ENCODE measurements at regions not wholly inside any gene's neighbourhood (a gene's known extent, or its start where the extent isn't known, plus 50 kb on each side); places are given as distances from the start of the nearest gene placed in this dataset.
"Not testable (repeated sequence)": the region's sequence is repeated elsewhere in the genome, so short reads cannot be mapped to it uniquely, and the experiment has no call there.

DNA sequence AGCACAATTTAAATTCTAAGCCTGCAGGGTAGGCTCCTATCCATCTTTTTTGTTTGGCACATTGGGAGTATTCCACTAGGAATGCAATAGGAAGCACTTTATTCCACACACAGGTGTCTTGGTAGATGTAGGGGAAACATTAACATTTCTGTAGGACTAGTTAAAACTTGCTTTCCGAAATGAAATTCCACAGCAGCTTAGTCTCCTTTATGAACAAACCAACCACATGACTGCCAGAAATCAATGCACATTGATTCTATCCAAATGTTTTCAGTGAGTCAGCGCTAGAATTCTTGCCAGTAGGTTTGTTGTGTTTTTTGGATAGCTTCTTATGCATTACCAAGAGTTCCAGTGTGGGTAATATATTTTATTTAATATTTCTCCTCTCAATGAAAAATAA, 207.9 kb upstream of the CSNK1A1L start:
- peaks cover 6% of the 10 kb centered on the region for H3K9me3 Mint-ChIP-seq
- H3K36me3 Mint-ChIP-seq (ENCODE audit: low read depth): no peaks in the 10 kb centered on the region
- H3K27me3 Mint-ChIP-seq: no peaks in the 10 kb centered on the region
- H3K4me1 Mint-ChIP-seq: no peaks in the 10 kb centered on the region
- H3K4me3 Mint-ChIP-seq: no peak overlapping the region
- DNase-seq: no peak
- no peak overlapping the region for H3K27ac Mint-ChIP-seq
- intact Hi-C loops (cut with micrococcal nuclease): no loop called here

DNA sequence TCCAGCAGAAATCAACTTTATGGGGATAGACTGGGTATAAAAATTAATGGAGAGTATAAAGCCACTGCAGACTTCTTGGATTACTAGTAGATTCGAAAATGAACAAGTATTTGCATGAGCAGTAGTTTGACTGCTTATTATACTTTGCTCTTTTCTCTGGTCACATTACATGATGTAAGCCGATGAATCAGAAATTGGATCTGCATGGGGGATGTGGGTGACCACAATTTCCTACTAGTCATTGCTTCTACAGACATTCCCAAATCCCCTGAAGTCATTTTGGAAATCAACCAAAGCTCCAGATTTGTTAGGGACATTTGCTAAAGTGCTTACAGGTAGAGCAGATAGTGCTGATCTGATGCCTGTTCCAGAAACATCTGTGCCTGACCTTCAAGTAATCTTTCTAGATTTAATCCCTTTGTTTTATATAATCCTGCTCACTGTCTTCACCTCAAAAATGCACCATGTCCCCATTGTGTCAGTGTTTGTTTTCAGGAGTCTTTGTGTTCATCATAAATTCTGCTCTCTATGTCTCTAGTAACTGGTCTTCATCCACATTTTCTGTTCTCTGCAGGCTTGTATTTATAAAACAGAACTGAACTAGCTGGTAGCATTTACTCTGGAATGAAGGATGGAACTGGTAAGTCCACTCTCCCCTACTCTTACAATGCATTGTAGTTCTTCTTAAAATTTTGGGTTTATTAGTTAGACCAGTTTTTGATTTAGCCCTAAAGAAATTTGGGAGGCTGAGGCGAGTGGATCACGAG, 201.5 kb upstream of the CSNK1A1L start:
- Mint-ChIP-seq H3K4me3 (no peak overlapping the region), H3K27me3 (no peaks in the 10 kb centered on the region), H3K4me1 (no peaks in the 10 kb centered on the region), H3K27ac (no peak overlapping the region), H3K36me3 (ENCODE audit: low read depth) (no peaks in the 10 kb centered on the region), H3K9me3 (no peaks in the 10 kb centered on the region)
- intact Hi-C loops (cut with micrococcal nuclease): no loop called here
- no peak for DNase-seq

GRCh38 chr13:37303606-37304005, 198.1 kb upstream of the CSNK1A1L start:
- H3K36me3 Mint-ChIP-seq (ENCODE audit: low read depth): no peaks in the 10 kb centered on the region
- no peak for DNase-seq
- H3K27me3 Mint-ChIP-seq: no peaks in the 10 kb centered on the region
- intact Hi-C loops (cut with micrococcal nuclease): no loop called here
- no peak overlapping the region for H3K27ac Mint-ChIP-seq
- no peak overlapping the region for H3K4me3 Mint-ChIP-seq
- H3K4me1 Mint-ChIP-seq: no peaks in the 10 kb centered on the region
- peaks cover 6% of the 10 kb centered on the region for H3K9me3 Mint-ChIP-seq

DNA sequence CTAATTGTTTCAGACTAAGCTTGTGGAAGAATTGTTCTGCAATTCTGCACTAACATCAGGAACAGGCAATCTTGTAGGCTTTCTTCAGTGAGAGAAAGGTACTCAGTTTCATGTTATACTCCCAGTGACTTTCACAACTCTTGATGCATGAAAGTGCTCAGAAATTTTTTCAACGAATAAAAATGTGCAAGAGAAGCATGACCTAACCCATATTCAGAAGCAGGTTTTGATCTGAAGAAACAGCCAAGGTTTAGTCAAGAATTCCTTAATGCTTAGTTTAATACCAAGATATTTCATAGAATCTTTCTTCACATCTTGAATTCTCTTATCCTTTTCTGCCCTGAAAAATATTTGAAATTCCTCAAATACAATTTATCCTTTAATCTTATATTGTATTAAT, 197.2 kb upstream of the CSNK1A1L start:
- intact Hi-C loops (cut with micrococcal nuclease): no loop called here
- no peaks in the 10 kb centered on the region for H3K36me3 Mint-ChIP-seq (ENCODE audit: low read depth)
- no peaks in the 10 kb centered on the region for H3K27me3 Mint-ChIP-seq
- H3K27ac Mint-ChIP-seq: no peak overlapping the region
- DNase-seq: no peak
- H3K9me3 Mint-ChIP-seq: peaks cover 7% of the 10 kb centered on the region
- H3K4me3 Mint-ChIP-seq: no peak overlapping the region
- H3K4me1 Mint-ChIP-seq: no peaks in the 10 kb centered on the region

GRCh38 chr13:37295573-37295972, 190.1 kb upstream of the CSNK1A1L start:
- Mint-ChIP-seq H3K36me3 (ENCODE audit: low read depth) (no peaks in the 10 kb centered on the region), H3K4me1 (no peaks in the 10 kb centered on the region), H3K9me3 (peaks cover 11% of the 10 kb centered on the region), H3K27me3 (no peaks in the 10 kb centered on the region), H3K27ac (no peak overlapping the region), H3K4me3 (no peak overlapping the region)
- intact Hi-C loops (cut with micrococcal nuclease): no loop called here
- no peak for DNase-seq

DNA sequence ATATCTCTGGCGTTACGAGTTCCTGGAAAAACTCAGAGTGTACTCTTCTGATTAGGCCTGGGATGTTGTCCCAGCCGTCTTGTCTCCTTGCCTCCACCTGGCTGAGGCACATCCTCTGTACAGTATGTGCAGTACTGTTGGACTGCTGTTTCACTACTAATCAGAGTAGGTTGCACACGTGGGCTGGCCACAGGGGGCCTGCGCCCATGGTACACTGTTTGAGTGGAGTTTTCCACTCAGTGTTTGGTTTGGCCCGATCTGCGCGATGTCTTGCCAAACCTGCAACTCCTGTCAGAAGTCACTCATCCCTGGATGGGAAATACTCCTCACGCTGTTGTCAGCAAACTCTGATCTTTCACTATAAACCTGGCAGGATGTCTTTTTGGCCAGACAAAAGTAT, 189.6 kb upstream of the CSNK1A1L start:
- Mint-ChIP-seq H3K4me3 (no peak overlapping the region), H3K27ac (no peak overlapping the region)
- no peak for DNase-seq

GRCh38 chr13:37294472-37294871, 189.0 kb upstream of the CSNK1A1L start:
- H3K27me3 Mint-ChIP-seq: no peaks in the 10 kb centered on the region
- H3K4me1 Mint-ChIP-seq: no peaks in the 10 kb centered on the region
- intact Hi-C loops (cut with micrococcal nuclease): no loop called here
- H3K4me3 Mint-ChIP-seq: no peak overlapping the region
- H3K27ac Mint-ChIP-seq: no peak overlapping the region
- peaks cover 11% of the 10 kb centered on the region for H3K9me3 Mint-ChIP-seq
- no peaks in the 10 kb centered on the region for H3K36me3 Mint-ChIP-seq (ENCODE audit: low read depth)
- no peak for DNase-seq

More for the DNA sequence above, 189.6 kb upstream of the CSNK1A1L start:
- H3K36me3 Mint-ChIP-seq (ENCODE audit: low read depth): no peaks in the 10 kb centered on the region
- no peaks in the 10 kb centered on the region for H3K27me3 Mint-ChIP-seq
- no peaks in the 10 kb centered on the region for H3K4me1 Mint-ChIP-seq
- intact Hi-C loops (cut with micrococcal nuclease): no loop called here
- H3K9me3 Mint-ChIP-seq: peaks cover 11% of the 10 kb centered on the region

DNA sequence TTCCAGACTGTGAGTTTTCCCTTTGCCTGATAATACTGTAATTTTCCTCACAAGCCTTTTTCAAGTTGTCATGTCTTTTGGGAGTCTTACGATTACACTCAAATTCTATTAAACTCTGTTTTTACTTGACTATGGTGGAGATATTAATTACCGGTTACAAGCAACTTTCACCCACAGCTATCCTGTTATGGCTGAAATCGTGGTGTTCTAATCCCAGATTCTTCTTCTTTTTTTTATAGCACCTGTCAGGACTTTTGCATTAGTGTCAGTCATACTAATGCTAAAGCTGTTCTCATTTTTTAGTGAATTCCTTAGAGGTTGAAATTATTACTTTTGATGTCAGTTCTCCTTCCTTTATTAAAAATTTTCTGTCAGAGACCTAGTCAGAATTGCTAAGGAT, 187.8 kb upstream of the CSNK1A1L start:
- Mint-ChIP-seq H3K4me1 (no peaks in the 10 kb centered on the region), H3K36me3 (ENCODE audit: low read depth) (no peaks in the 10 kb centered on the region), H3K27me3 (no peaks in the 10 kb centered on the region), H3K27ac (no peak overlapping the region), H3K9me3 (peaks cover 3% of the 10 kb centered on the region), H3K4me3 (no peak overlapping the region)
- DNase-seq: no peak
- intact Hi-C loops (cut with micrococcal nuclease): no loop called here

DNA sequence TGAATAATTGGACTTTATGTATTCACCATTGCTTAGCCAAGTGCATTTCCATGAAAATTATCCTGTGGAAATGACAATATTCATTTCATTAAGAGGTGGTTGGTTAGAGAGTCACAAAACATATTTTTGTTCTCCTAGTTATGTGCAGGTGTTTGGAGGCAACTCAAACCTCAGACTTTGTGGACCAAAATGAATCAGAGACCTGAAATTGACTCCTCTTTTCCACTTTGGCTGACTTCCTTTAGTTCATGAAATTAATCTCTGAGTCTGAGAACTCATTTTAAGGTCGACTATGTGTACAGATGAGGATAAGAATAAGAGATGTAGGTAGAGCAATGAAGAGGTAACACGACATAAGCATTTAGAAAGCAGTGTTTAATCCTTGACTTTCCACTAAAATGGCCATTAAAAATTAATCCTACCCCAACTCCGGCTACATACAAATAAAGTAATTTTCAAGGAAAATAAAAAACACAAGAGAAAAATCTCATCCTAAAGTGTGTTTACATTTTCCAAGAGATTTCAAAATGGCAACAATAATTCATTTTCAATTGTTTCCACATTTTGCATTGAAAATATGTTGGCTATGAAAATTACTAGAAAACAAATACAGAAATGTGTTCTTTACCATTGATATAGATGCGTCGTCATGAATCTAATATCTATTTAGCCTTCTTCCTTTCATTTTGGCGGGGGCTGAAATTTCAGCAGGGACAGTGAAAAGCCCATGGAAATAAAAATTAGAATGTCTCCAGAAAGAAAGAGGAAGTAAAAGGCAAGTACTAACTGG, 185.4 kb upstream of the CSNK1A1L start:
- Mint-ChIP-seq H3K4me3 (no peak overlapping the region), H3K27ac (no peak overlapping the region), H3K9me3 (no peaks in the 10 kb centered on the region), H3K36me3 (ENCODE audit: low read depth) (no peaks in the 10 kb centered on the region), H3K27me3 (no peaks in the 10 kb centered on the region), H3K4me1 (no peaks in the 10 kb centered on the region)
- intact Hi-C loops (cut with micrococcal nuclease): no loop called here
- DNase-seq: no peak

DNA sequence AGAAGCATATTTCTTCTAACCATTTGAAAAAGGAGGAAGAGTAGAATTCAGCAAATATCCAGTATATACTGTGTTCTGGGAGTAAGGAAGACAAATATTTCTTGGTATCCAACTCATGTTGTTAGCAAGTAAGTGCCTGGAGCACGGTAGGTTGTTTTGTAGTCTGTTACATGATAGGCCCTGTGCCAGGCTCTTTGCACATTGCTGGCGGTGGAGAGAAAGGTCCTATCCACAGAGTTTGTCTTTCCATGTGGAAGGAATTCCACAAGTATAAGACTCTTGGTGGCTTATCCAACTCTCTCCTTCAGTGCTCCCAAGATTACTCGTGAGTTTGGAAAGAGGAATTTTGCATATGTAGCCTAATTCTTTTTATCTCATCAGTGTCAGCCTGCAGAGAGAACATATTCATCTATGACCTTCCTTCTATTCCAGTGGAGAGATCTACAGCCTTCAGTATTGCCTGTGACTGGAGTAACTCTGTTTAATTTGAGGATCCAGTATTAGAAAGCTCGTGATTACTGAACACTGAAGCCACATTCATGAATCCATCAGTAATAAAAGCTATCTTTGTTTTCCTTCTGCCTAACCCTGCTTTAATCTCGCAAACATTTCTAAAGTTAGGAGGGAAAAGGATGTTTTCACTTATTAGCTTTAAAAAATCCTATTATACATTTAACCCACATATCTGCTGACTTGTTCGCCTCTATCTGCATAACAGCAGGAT, 183.9 kb upstream of the CSNK1A1L start:
- Mint-ChIP-seq H3K27me3 (no peaks in the 10 kb centered on the region), H3K36me3 (ENCODE audit: low read depth) (no peaks in the 10 kb centered on the region), H3K9me3 (no peaks in the 10 kb centered on the region), H3K4me1 (no peaks in the 10 kb centered on the region), H3K4me3 (no peak overlapping the region), H3K27ac (no peak overlapping the region)
- DNase-seq: no peak
- intact Hi-C loops (cut with micrococcal nuclease): no loop called here

- DNase-seq: no peak
- intact Hi-C loops (cut with micrococcal nuclease): no loop called here
- Mint-ChIP-seq H3K9me3 (no peaks in the 10 kb centered on the region), H3K27ac (no peak overlapping the region), H3K27me3 (no peaks in the 10 kb centered on the region), H3K36me3 (ENCODE audit: low read depth) (no peaks in the 10 kb centered on the region), H3K4me1 (no peaks in the 10 kb centered on the region), H3K4me3 (no peak overlapping the region)
Measured at GRCh38 chr13:37288057-37288720, 182.7 kb upstream of the CSNK1A1L start.

- H3K4me1 Mint-ChIP-seq; H3K4me3 Mint-ChIP-seq; intact Hi-C loops (cut with micrococcal nuclease); H3K36me3 Mint-ChIP-seq (ENCODE audit: low read depth); H3K27ac Mint-ChIP-seq; DNase-seq; H3K27me3 Mint-ChIP-seq; H3K9me3 Mint-ChIP-seq: not testable (repeated sequence)
Measured at GRCh38 chr13:37280231-37280630, 174.8 kb upstream of the CSNK1A1L start.

DNA sequence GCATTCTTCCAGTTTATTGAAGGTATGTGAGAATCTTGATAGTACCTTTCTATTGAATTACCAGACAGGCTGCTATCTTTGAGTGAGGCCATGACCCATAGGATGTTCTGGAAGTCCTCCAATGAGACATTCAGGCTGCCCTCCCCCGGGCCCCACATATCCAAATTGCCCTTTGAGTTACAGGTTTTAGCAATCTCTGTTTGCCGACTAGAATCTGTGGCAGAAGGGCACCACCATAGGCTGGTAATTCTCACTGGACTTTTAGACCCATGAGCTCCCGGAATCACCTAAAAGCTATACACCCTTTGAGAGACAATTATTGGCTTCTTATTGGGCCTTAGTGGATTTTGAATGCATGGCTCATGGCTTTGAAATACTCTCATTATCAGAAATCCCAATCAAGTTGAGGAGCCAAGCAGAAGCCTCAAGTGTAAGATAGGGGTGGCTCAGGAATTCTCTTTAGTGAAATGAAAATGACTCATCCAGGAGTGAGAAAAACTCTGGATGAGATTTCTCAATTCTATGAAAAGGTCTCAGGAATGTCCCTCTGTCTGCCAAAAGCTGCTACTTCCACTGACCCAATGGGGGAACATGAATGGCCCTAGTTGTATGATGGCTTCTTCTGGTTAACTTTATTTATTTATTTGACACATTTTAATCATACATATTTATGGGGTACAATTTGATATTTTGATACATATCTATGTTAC, 172.1 kb upstream of the CSNK1A1L start:
- H3K4me3 Mint-ChIP-seq: no peak overlapping the region
- no peaks in the 10 kb centered on the region for H3K4me1 Mint-ChIP-seq
- no peak for DNase-seq
- no peaks in the 10 kb centered on the region for H3K9me3 Mint-ChIP-seq
- H3K36me3 Mint-ChIP-seq (ENCODE audit: low read depth): no peaks in the 10 kb centered on the region
- intact Hi-C loops (cut with micrococcal nuclease): no loop called here
- no peaks in the 10 kb centered on the region for H3K27me3 Mint-ChIP-seq
- H3K27ac Mint-ChIP-seq: no peak overlapping the region
